Endometrium (tissue), 2 donors: ENCODE measurements at regions not wholly inside any gene's neighbourhood (a gene's known extent, or its start where the extent isn't known, plus 50 kb on each side); places are given as distances from the start of the nearest gene placed in this dataset.
"Not testable (repeated sequence)": the region's sequence is repeated elsewhere in the genome, so short reads cannot be mapped to it uniquely, and the experiment has no call there.

Source experiments
- FAIRE-seq: peaks from 2 replicates; lab custom pipeline; 2012; peaks lifted over from hg19 to GRCh38; lab: Jason Lieb, UNC
- donor health status: control.
- donor health status: control.

DNA sequence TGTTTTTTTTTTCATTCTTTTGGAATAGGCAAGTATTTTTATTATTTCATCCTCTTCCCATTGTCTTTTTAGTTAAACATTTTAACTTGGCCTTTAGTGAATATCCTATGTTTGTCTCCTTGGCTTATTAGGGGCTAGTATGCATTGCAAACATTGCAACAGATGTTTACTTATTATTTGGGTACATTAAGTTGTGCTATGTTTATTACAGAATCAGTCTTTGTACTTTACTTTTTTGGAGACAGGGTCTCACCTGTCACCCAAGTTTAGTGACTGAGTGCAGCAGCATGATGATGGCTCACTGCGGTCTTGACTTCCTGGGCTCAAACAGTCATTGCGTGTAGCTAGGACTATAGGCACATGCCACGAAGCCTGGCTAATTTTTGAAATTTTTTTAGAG lies 51.1 kb upstream of the NUDT6 start:
- FAIRE-seq = no peak

DNA sequence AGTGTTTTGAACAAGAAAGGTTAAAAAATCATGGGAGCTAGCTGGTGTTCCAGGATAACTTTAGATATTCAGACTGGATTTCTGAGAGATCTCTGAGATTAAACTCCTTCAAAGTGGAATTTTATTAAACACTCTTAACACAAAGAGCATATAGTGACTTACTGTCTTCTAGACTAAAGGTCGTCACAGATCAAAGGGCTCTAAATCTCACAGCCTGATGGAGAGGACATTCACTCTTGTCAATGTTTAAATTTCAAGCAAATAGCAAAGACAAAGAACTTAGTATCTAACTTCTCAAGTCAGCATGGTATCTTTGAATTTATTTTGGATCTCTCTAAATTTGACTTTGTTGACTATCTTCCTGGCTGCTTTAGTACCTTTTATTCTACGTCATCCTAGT lies 53.7 kb upstream of the NUDT6 start:
- FAIRE-seq = no peak

- FAIRE-seq = no peak
These were observed 54.7 kb upstream of the NUDT6 start for GRCh38 chr4:122977103-122977502.

GRCh38 chr4:122978109-122978508 lies 55.7 kb upstream of the NUDT6 start:
- no peak for FAIRE-seq

DNA sequence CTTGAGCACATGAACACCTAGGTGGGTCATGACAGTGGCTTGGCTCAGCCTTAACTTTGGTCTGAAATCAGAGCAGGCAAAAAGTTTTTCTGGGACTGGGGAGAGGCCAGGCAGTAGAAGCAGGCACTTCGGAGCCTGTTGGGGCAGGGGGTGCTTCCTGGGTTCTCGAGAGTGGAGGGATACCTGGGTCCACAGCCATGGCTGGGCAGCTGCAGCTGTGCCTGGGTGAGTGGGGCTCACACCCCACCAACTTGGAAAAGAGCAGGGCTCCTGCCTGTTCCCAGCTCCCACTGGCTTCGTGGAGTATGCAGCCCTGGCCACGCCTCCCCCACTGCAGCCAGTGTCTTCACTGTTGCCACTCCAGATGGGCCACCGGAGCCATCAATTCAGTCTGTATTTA lies 56.4 kb upstream of the NUDT6 start:
- no peak for FAIRE-seq

DNA sequence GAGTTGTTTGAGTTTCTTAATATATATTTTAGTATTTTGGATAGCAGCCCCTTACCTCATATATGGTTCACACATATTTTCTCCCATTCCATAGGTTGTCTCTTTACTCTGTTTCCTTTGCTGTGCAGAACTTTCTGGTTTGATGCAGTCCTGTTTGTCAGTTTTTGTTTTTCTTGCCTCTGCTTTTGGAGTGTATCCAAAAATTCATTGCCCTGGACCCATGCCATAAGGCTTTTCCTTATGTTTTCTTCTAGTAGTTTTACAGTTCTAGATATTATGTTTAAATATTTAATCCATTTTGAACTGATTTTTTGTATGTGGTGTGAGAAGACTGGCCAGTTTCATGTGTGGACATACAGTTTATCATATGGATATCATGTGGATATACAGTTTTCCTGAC lies 58.5 kb upstream of the NUDT6 start:
- FAIRE-seq = no peak

DNA sequence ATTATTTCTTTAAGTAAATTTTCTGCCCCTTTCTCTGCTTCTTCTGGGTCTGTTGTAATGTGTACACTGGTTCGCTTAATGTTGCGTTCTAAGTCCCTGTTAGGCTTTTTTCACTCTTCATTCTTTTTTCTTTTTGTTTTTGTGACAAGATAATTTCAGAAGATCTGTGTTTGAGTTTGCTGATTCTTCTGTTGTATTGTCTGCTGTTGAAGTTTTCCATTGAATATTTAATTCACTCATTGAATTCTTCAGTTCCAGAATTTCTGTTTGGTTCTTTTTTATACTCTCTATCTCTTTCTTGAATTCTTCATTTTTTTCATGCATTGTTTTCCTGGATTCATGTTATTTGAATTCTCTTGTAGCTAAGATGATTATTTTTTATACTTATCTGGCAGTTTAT lies 66.3 kb upstream of the NUDT6 start:
- FAIRE-seq = no peak

- no peak for FAIRE-seq
These were observed 68.5 kb upstream of the NUDT6 start for GRCh38 chr4:122990891-122991290.

DNA sequence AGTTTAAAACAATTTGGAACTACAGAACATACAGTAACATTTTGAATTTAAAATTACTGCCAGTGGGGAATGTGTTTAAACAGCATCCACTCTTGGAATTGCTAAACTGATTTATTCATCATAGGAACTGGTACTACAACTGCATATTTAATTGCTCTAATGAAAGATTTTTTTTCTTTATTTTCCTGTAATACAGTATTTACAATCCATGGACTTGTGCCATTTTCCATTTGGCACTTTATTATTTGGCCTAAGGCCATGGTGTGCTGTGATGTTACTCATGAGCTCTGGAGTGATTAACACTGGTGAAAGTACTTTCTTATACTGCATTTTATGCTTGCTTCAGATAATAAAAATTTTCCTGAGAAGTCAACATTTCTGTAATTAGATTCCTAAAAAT lies 69.7 kb upstream of the NUDT6 start:
- peak; percentile 8 for FAIRE-seq

GRCh38 chr4:122992641-122993040 lies 70.2 kb upstream of the NUDT6 start:
- FAIRE-seq = no peak

DNA sequence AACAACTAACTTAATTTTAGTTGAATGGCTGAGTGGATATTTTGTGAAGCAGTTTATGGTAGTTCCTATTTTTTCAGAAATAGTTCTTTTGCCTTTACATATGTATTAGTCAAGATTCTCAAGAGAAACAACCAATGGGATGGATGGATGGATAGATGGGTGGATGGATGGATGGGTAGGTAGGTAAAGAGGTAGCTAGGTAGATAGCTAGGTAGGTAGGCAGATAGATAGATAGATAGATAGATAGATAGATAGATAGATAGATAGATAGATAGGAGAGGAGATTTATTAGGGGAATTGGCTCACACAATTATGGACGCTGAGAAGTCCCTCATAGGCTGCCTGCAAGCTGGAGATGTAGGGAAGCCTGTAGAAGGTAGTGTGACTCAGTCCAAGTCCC lies 74.0 kb upstream of the NUDT6 start:
- FAIRE-seq = no peak

DNA sequence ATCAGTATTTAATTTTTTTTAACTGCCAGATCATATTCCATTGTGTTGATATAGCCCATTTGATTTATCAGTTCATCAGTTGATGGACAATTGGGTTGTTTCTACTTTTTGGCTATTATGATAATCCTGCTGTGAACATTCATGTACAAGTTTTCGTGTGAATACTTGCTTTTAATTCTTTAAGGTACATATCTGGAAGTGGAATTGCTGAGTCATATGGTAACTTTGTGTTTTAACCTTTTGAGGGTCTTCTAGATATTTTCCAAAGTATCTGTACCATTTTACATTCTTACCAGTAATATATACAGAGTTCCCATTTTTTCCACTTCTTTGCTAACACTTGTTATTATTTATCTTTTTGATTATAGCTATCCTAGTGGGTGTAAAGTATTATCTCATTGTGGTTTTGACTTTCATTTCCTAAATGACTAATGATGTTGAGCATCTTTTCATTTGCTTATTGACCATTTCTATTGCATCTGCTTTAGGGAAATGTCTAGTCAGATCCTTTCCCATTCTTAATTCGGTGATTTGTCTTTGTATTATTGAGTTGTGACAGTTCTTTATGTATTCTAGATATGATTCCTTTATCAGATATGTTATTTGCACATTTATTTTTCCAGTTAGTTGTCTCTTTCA lies 75.2 kb upstream of the NUDT6 start:
- no peak for FAIRE-seq

- not testable (repeated sequence) for FAIRE-seq
These were observed 81.7 kb upstream of the NUDT6 start for GRCh38 chr4:123004079-123004478.

- not testable (repeated sequence) for FAIRE-seq
These were observed 82.7 kb upstream of the NUDT6 start for GRCh38 chr4:123005126-123005525.

DNA sequence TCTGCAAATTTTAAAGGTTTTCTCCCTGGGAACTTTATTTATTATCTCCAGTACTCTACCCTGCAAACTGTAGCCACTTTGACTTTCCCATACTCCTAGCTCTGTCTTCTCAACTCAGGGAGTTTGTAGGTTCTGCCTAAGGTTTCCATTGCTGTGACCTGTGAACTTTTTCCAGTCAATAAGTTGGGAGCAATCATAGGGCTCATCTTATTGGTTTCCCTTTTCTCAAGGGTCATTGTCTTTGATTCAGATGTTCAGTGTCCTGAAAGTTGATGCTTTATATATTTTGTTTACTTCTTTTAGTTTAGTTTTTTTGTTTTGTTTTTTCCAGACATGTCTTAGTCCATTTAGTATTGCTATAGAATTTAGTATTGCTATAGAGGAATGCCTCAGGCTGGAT lies 85.3 kb upstream of the NUDT6 start:
- FAIRE-seq = no peak

DNA sequence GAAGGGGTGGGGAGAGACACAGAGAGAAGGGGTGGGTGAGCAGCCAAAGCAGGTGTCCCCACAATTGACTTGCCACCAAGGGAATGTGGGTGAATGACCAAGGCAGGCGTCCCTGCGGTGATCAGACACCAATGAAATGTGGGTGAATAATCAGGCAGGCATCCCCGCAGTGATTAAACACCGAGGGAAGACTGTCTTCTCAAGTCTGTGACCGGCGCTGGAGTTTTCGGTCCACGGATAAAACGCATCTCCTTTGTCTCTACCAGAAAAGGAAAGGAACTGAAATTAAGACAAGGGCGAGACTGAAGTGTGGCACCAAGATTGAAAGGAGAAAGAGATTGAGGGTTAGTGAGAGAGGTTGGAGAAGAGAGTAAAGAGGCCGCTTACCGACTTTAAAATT lies 90.0 kb upstream of the NUDT6 start:
- not testable (repeated sequence) for FAIRE-seq

DNA sequence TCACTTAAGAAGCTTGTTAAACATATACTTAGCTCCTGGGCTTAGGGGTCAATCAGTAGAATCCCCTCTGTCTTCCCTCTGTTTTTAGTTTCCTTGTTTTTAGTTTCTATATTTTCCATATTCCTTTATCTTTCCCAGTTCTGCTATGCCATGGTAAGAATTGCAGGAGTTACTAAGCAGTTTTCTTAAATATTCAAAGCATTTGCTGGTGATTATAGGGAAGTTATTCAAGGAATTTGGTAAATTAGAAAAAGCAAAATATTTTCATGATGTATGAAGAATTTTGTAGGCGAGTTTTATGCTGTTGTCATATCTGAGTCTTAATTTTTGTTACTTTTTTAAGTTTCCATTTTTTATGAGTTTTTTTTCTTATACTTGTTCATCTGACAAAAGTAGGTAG lies 91.6 kb upstream of the NUDT6 start:
- peak; percentile 50 for FAIRE-seq

GRCh38 chr4:123017078-123017477 lies 94.7 kb upstream of the NUDT6 start:
- no peak for FAIRE-seq

GRCh38 chr4:123017636-123018395 lies 95.4 kb upstream of the NUDT6 start:
- no peak for FAIRE-seq

DNA sequence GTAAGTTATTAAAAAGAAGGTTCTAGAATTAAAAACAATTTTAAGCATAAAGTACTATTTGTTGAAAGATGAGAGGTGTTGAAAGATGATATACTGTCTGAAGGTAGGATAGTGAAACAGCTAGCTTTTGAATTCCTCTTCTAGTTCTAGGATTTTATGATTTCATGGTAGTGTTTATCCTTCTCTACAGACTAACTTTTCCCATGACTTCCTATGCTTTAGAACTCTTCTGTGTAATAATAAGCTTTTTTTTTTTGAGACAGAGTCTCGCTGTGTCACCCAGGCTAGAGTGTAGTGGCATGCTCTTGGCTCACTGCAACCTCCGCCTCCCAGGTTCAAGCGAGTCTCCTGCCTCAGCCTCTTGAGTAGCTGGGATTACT lies 96.0 kb upstream of the NUDT6 start:
- FAIRE-seq = no peak

GRCh38 chr4:123020285-123020684 lies 97.9 kb upstream of the NUDT6 start:
- FAIRE-seq = no peak

- FAIRE-seq = no peak
These were observed 101.2 kb upstream of the NUDT6 start for GRCh38 chr4:123023647-123024046.

DNA sequence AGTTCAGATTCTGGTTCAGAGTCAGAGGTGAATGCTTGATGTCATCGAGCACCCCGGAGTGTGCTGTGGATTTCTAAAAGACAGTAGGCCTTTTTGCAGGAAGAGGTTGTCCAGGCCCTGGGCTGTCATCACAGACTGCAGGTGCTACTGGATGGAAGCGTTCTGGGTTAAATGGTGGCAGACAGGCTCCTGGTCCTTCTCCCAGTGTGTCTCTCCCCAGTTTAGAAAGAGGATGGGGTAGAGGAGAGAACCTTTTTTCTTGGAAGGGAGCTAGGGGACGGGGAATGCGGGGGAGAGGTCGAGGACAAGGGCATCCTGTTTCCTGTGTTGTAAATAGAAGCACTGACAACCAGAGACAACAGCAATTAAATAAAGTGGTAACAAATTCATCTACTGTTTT lies 102.3 kb upstream of the NUDT6 start:
- no peak for FAIRE-seq

DNA sequence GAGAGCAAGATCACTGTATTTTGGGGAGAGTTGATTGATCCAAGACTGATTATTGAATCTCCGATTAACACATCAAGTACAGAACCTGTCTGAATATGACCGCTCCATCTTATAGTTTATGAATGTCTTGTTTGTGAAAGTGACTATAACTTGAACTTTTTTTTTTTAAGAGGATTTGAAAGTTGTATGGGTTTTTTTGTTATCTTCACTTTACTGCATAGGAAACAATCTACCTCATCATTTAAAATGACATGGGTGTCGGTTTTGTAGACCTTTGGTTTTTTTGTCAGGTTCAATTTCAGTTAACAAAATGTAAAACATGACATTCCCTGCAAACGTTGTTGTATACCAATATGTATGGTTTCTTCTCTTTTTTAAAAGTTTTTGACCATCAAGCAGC lies 103.0 kb upstream of the NUDT6 start:
- no peak for FAIRE-seq
